Astrocyte of the spinal cord (primary cell): ENCODE measurements at regions not wholly inside any gene's neighbourhood (a gene's known extent, or its start where the extent isn't known, plus 50 kb on each side); places are given as distances from the start of the nearest gene placed in this dataset.

ENCODE experiments used
- DNase-seq: peaks from one replicate; pipeline ENCODE4 v3.0.0; 2011; ENCODE audit warnings: low read depth, low spot score
- H3K4me3 ChIP-seq: 2 replicates; pipeline ENCODE4 v1.5.1; 2011; ENCODE audit warnings: low read depth, mild to moderate bottlenecking, low read length, moderate library complexity
- CTCF ChIP-seq: IDR thresholded peaks from 2 replicates; pipeline ENCODE4 v1.5.1; 2012; ENCODE audit warnings: low read depth, mild to moderate bottlenecking, low read length, inconsistent platforms
- in situ Hi-C: cut with HindIII; loops from 2 replicates; pipeline ENCODE4 v1.10.0; 2017; ENCODE audit warnings: low sequenced_read_pairs

- TF ChIP-seq CTCF: no peak
- in situ Hi-C loops: no loop called here
- H3K4me3 ChIP-seq: no peak overlapping the region
- DNase-seq: no peak
These were observed 377.6 kb downstream of the ANKRD7 start for GRCh38 chr7:118602090-118602489.

- no peak for TF ChIP-seq CTCF
- in situ Hi-C loops: no loop called here
- H3K4me3 ChIP-seq: no peak overlapping the region
- no peak for DNase-seq
These were observed 382.1 kb downstream of the ANKRD7 start for GRCh38 chr7:118606602-118607001.

GRCh38 chr7:118609207-118609606 is 384.7 kb downstream of the ANKRD7 start:
- H3K4me3 ChIP-seq: no peak overlapping the region
- TF ChIP-seq CTCF: no peak
- in situ Hi-C loops: no loop called here
- DNase-seq: no peak

- in situ Hi-C loops: no loop called here
- no peak overlapping the region for H3K4me3 ChIP-seq
- no peak for DNase-seq
- TF ChIP-seq CTCF: no peak
These were observed 391.2 kb downstream of the ANKRD7 start for GRCh38 chr7:118615681-118616080.

- H3K4me3 ChIP-seq: no peak overlapping the region
- in situ Hi-C loops: no loop called here
- no peak for TF ChIP-seq CTCF
- DNase-seq: no peak
These were observed 397.4 kb downstream of the ANKRD7 start for GRCh38 chr7:118621810-118622360.

GRCh38 chr7:118626739-118627138 is 402.2 kb downstream of the ANKRD7 start:
- no peak for TF ChIP-seq CTCF
- H3K4me3 ChIP-seq: no peak overlapping the region
- in situ Hi-C loops: no loop called here
- DNase-seq: no peak

GRCh38 chr7:118627467-118627866 is 403.0 kb downstream of the ANKRD7 start:
- no peak for DNase-seq
- H3K4me3 ChIP-seq: no peak overlapping the region
- TF ChIP-seq CTCF: no peak
- in situ Hi-C loops: no loop called here
